ENCODE measurements at regions not wholly inside any gene's neighbourhood (a gene's known extent, or its start where the extent isn't known, plus 50 kb on each side); places are given as distances from the start of the nearest gene placed in this dataset.

- DNase-seq (ENCODE audit: low read depth), result no peak
Measured at GRCh38 chr1:39107341-39108290, 81.5 kb downstream of the NDUFS5 start.

DNA sequence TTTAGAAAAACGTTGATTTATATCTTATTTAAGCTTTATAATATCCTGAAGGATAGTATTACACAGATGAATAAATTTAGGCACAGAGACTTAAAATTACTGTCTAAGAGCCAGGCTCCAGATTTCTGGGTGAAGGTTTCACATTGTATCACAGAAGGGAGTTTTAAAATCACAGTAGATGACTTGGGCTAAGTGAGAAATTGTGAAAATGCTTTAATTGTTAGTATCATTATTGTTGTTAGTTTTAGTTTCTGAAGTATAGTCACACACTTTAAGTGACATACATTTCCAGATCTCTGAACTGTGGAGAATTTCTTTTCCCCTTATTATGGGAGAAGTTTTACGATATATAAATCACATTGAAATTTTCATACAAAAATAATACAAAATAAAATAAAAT is 83.5 kb downstream of the NDUFS5 start:
- no peak for DNase-seq (ENCODE audit: low read depth)

- no peak for DNase-seq (ENCODE audit: low read depth)
Measured at GRCh38 chr1:39110325-39110851, 84.2 kb downstream of the NDUFS5 start.

GRCh38 chr1:39110882-39111281 is 84.7 kb downstream of the NDUFS5 start:
- DNase-seq (ENCODE audit: low read depth), result no peak

DNA sequence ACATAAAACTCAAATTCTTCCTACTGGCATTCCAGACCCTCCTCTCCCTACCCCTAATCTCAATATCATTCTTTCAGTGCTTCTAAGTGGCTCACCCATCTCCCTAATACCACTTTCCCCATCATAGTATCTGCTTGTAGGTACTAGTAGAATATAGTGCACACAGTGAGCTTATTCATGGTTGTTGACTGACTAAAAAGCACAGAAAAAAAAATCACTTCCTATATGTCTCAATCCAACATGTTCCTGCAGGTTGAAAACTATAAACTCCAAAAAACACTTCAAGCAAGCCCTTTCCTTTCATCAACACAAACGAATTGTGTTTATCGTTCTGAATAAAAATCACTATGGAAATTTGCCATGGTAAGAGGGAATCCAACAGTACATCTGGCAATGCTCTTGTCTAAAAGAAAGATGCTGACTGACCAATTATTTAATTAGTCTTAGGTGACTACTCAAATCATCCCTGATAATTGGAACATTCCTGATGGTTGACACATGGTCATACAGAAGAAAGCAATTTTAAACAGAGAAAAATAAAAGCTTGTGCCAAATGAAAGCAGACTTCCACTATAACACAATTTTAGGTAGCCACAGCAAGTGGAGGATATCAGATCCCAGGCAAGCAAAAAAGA is 87.1 kb downstream of the NDUFS5 start:
- no peak for DNase-seq (ENCODE audit: low read depth)

GRCh38 chr1:39115271-39116110 is 89.0 kb upstream of the MACF1 start:
- no peak for DNase-seq (ENCODE audit: low read depth)

GRCh38 chr1:39116116-39116607 is 88.3 kb upstream of the MACF1 start:
- no peak for DNase-seq (ENCODE audit: low read depth)

DNA sequence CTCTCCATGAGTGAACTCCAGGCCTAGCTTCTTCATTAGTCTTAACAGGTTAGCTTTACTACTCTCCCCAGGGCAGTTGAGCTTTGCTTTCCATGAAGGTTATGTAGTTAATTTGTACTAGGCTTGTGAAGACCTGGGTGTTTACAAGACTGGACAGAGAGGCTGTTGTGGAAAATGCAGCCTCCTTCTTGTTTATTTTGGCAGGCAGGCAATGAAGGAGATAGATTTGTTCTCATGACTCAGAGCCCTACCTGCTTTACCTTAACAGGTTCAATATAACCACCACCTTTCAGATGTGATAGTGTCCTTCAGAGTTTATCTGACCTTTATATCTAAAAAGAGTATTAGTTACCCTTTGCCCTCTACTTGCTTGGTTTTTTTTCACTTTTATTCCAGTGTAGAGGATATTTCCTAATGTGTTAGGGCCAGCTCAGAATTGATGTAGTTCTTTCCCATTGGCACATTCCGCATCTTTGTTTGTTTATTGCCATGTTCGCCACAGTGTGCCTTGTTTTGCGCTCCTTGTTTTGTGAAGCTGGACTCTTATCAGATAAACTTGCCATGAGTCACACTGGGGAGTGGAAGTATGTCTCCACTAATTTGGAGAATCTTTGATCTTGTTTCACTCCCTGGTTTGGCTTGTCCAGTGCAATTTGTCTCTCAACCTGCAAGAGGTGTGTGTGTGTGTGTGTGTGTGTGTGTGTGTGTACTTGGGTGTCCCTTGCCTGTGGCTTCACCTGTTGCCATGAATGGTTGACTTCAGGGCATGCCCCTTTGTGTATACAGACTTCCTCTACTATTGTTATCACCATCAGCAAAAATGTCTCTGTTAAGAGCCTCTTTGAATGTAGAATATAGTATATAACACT is 87.4 kb upstream of the MACF1 start:
- no peak for DNase-seq (ENCODE audit: low read depth)

DNA sequence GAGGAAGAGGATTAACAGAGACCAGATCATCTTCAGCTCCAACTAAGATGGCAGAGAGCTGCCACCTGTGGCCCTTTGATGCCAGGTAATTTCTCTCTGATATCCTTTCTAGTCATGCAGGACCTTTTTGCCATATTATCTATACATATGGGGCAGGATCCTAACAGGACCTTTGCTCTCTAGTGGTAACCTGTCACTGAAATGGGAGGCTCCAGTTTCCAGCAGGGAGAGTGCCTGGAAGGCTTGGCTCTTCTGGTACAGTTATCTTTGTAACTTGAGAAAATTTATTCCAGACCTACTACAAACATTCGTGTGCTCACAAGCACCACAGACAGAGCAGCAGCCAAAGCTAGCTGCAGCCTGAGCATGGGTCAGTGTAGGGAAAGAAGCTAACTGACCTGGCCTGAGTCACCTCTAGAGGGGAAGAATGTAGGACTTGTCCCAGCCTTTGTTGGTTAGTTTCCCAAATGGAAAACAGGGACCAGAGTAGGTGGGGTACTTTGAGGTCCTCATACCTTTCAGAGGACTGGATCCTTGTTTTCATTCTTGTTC is 86.5 kb upstream of the MACF1 start:
- DNase-seq (ENCODE audit: low read depth), result no peak

GRCh38 chr1:39122056-39122455 is 82.4 kb upstream of the MACF1 start:
- DNase-seq (ENCODE audit: low read depth), result no peak

GRCh38 chr1:39124282-39124681 is 80.2 kb upstream of the MACF1 start:
- no peak for DNase-seq (ENCODE audit: low read depth)

GRCh38 chr1:39127513-39127912 is 77.0 kb upstream of the MACF1 start:
- DNase-seq (ENCODE audit: low read depth), result no peak

DNA sequence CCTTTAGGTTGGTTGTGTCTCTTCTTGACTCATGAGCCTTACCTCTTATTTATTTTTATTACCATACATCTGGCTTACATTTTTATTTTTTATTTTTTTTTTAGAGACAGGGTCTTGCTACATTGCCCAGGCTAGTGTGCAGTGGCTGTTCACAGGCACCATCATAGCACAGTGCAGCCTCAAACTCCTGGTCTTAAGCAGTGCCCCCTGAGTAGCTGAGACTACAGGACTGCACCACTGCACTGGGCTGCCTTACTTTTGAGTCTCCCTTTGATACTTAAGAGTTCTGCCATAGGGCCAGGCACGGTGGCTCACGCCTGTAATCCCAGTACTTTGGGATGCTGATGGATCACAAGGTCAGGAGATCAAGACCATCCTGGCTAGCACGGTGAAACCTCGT is 76.4 kb upstream of the MACF1 start:
- DNase-seq (ENCODE audit: low read depth), result no peak

GRCh38 chr1:39128959-39129358 is 75.5 kb upstream of the MACF1 start:
- DNase-seq (ENCODE audit: low read depth), result no peak

GRCh38 chr1:39129514-39129913 is 75.0 kb upstream of the MACF1 start:
- no peak for DNase-seq (ENCODE audit: low read depth)

GRCh38 chr1:39130325-39130724 is 74.2 kb upstream of the MACF1 start:
- DNase-seq (ENCODE audit: low read depth), result no peak

DNA sequence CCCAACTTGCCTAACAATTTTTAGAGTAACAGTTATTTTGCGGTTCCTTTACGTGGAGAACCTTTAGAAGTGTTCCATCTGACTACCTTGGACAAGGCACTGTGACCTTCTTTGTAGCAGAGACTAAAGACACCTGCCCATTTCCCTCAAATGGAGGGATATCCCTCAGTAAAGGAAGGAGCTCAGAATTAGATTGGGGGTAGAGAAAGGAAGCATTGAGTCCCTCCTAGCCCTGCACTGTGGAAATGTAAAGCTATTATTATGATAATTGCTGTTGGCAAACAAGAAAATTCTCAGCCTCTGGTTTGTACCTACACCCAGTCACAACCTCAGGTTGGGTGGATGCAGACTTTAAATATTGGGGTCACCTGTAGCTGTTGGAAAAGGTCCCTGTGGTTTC is 72.6 kb upstream of the MACF1 start:
- no peak for DNase-seq (ENCODE audit: low read depth)

GRCh38 chr1:39132505-39133339 is 71.8 kb upstream of the MACF1 start:
- no peak for DNase-seq (ENCODE audit: low read depth)

DNA sequence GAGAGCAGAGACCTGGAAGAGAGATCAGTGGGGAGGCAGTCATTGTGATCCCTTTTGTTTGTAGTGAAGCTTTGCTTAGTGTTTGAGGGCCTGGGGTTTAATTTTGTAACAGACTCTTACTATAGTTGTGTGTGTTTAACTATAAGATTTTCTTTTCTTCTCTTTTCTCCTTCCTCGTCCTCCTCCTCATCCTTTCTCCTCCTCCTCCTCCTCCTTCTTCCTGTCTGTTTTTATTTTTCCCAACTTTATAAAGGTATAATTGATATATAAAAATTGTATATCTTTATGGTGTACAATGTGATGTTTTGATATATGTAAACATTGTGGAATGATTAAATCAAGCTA is 71.2 kb upstream of the MACF1 start:
- DNase-seq (ENCODE audit: low read depth), result no peak

GRCh38 chr1:39134768-39135333 is 69.6 kb upstream of the MACF1 start:
- no peak for DNase-seq (ENCODE audit: low read depth)

Measured in CMK (cell line).